HL-60 (cell line): ENCODE measurements at regions not wholly inside any gene's neighbourhood (a gene's known extent, or its start where the extent isn't known, plus 50 kb on each side); places are given as distances from the start of the nearest gene placed in this dataset.

Source experiments
- DNase-seq, 2 experiments: peaks; one replicate each; pipeline ENCODE4 v3.0.0-alpha.2; 2010 to 2020; ENCODE audit warnings: low read depth in 1 of 2, low spot score in 1 of 2
- H3K27ac ChIP-seq: fragments of 250-450 bp; sonication (Bioruptor Pico); replicated peaks from 2 replicates; pipeline ENCODE4 v1.5.1; 2020; ENCODE audit warnings: mild to moderate bottlenecking, moderate library complexity
- H3K27me3 ChIP-seq: fragments of 250-450 bp; sonication (Bioruptor Pico); 2 replicates; pipeline ENCODE4 v1.5.1; 2021; ENCODE audit warnings: mild to moderate bottlenecking, moderate library complexity; ENCODE audit not compliant: insufficient read depth, poor library complexity, severe bottlenecking
- H3K4me3 ChIP-seq: replicated peaks from 2 replicates; pipeline ENCODE4 v1.5.1; 2011; ENCODE audit warnings: mild to moderate bottlenecking, control low read depth, low read length; ENCODE audit not compliant: insufficient read depth
- GABPA ChIP-seq: IDR thresholded peaks from 2 replicates; pipeline ENCODE4 v1.6.1; 2012; ENCODE audit warnings: low read depth
- POLR2AphosphoS5 ChIP-seq: IDR thresholded peaks from 2 replicates; pipeline ENCODE4 v1.6.1; 2012; ENCODE audit warnings: low read depth
- SPI1 ChIP-seq: IDR thresholded peaks from 2 replicates; pipeline ENCODE4 v1.6.1; 2012; ENCODE audit warnings: low read depth, mild to moderate bottlenecking, borderline replicate concordance
- TF ChIP-seq, protein P1 (sequence below): IDR thresholded peaks from 2 replicates; pipeline ENCODE4 v1.6.1; 2012; ENCODE audit warnings: low read depth; ENCODE audit not compliant: insufficient replicate concordance
- TF ChIP-seq, protein P2 (sequence below): IDR thresholded peaks from one replicate; pipeline ENCODE4 v1.5.1; 2011; ENCODE audit warnings: low read length, control low read depth, inconsistent platforms; ENCODE audit not compliant: insufficient read depth

DNA sequence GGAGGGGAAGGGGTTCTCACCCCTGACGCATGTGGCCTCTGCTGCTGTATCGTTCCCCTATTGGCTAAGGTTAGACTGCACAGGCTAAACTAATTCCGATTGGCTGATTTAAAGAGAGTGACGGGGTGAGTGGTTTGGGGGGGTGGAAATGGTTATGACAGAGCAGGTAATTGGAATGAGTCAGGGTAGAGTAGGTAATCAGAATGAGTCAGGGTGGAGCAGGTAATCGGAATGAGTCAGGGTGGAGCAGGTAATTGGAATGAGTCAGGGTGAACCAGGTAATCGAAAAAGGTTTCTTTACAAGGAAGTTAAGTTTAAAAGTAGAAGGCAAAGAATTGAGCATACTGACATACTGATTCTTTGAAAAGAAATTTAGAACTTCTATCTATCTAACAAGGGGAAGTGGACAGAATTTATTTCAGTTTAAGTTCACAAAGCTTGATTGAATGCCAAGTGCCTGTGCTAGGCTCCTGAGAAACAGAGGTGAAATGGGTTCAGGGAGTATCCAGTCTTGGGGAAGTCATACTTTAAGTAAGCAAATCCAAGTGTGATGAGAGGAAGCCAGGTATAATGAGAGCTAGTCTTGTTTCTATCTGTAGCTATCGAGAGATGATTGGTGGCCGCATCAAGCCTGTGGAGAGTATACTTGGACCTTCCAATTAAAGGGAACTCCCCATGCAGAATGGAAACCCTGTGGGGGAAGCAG lies 58.0 kb downstream of the C11orf91 start:
- H3K27ac ChIP-seq: no peak overlapping the region
- DNase-seq: no peak

DNA sequence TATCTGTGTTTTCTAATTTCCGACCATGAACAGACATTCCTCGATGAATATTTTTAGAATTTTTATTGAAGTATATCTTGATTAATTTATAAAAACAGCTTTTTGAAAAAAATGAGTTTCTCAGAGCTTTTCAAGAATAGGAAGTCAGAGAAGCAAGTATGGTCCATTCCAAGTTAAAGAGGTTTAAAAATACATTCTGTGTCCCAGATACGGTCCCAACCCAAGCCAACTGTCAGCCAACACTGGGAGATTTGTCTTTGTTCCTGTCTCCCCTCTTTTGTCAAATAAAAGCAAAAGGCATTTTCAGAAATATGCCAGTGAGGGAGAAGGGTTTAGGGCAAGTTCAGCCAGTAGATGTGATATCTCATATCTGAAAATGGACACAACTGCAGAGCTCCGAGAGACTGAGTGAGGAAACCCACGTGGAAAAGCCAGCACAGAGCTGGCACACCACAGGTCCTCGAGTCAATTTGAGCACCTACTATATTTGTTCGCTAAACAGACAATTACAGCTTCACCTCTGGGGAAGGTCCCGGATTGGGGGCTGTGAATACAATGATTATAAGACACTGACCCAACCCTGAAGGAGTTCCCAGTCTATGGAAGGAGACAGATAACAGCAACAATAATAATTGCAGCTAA lies 59.8 kb downstream of the C11orf91 start:
- H3K4me3 ChIP-seq: no peak overlapping the region
- no peak overlapping the region for H3K27ac ChIP-seq
- DNase-seq: no peak
- no peak for TF ChIP-seq POLR2AphosphoS5
- TF ChIP-seq, protein P1, sequence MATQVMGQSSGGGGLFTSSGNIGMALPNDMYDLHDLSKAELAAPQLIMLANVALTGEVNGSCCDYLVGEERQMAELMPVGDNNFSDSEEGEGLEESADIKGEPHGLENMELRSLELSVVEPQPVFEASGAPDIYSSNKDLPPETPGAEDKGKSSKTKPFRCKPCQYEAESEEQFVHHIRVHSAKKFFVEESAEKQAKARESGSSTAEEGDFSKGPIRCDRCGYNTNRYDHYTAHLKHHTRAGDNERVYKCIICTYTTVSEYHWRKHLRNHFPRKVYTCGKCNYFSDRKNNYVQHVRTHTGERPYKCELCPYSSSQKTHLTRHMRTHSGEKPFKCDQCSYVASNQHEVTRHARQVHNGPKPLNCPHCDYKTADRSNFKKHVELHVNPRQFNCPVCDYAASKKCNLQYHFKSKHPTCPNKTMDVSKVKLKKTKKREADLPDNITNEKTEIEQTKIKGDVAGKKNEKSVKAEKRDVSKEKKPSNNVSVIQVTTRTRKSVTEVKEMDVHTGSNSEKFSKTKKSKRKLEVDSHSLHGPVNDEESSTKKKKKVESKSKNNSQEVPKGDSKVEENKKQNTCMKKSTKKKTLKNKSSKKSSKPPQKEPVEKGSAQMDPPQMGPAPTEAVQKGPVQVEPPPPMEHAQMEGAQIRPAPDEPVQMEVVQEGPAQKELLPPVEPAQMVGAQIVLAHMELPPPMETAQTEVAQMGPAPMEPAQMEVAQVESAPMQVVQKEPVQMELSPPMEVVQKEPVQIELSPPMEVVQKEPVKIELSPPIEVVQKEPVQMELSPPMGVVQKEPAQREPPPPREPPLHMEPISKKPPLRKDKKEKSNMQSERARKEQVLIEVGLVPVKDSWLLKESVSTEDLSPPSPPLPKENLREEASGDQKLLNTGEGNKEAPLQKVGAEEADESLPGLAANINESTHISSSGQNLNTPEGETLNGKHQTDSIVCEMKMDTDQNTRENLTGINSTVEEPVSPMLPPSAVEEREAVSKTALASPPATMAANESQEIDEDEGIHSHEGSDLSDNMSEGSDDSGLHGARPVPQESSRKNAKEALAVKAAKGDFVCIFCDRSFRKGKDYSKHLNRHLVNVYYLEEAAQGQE: no peak
- peaks cover 6% of the 10 kb centered on the region for H3K27me3 ChIP-seq

More for the DNA sequence above, 58.0 kb downstream of the C11orf91 start:
- TF ChIP-seq GABPA (no peak), SPI1 (no peak), POLR2AphosphoS5 (no peak)
- TF ChIP-seq, protein P1: no peak
- H3K4me3 ChIP-seq: no peak overlapping the region
- peaks cover 6% of the 10 kb centered on the region for H3K27me3 ChIP-seq

DNA sequence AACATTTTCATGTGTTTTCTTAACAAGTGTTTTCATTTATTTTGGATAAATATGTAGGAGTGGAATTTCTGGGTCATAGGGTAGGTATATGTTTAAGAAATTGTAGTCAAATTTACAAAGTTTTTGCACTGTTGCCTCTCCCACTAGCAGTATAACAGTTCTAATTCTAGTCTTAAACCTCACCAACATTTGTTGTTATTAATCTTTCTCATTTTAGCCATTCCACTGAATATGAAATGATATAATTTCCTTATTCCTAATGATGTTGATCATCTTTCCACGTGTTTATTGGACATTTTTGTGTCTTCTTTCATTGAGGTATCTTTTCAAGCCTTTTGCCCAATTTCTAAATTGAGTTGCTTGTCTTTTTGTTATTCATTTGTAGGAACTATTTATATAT lies 62.0 kb downstream of the C11orf91 start:
- Histone ChIP-seq H3K27ac (no peak overlapping the region), H3K27me3 (peaks cover 6% of the 10 kb centered on the region), H3K4me3 (no peak overlapping the region)
- DNase-seq: no peak
- TF ChIP-seq POLR2AphosphoS5 (no peak), SPI1 (no peak), GABPA (no peak)
- TF ChIP-seq, protein P1: no peak
- TF ChIP-seq, protein P2, sequence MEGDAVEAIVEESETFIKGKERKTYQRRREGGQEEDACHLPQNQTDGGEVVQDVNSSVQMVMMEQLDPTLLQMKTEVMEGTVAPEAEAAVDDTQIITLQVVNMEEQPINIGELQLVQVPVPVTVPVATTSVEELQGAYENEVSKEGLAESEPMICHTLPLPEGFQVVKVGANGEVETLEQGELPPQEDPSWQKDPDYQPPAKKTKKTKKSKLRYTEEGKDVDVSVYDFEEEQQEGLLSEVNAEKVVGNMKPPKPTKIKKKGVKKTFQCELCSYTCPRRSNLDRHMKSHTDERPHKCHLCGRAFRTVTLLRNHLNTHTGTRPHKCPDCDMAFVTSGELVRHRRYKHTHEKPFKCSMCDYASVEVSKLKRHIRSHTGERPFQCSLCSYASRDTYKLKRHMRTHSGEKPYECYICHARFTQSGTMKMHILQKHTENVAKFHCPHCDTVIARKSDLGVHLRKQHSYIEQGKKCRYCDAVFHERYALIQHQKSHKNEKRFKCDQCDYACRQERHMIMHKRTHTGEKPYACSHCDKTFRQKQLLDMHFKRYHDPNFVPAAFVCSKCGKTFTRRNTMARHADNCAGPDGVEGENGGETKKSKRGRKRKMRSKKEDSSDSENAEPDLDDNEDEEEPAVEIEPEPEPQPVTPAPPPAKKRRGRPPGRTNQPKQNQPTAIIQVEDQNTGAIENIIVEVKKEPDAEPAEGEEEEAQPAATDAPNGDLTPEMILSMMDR: no peak

DNA sequence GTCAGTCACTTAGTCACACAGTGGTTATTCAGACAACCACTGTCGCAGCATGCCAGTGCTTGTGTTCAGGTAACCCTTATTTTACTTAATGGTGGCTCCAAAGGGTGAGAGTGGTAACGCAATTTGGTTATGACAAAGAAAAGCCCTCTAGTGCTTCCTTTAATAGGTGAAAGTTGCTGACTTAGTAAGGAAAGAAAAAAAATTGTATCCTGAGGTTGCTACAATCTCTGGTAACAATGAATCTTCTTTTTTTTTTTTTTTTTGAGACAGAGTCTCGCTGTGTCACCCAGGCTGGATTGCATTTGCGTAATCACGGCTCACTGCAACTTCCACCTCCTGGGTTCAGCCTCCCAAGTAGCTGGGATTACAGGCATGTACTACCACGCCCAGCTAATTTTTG lies 64.5 kb downstream of the C11orf91 start:
- DNase-seq: peak; percentile 18 to 66
- H3K4me3 ChIP-seq: no peak overlapping the region
- no peak overlapping the region for H3K27ac ChIP-seq
- H3K27me3 ChIP-seq: peaks cover 1% of the 10 kb centered on the region
- TF ChIP-seq POLR2AphosphoS5: no peak
- TF ChIP-seq SPI1: no peak
